SK-N-SH treated with all-trans-retinoic acid at 6 μM for 48 hours (cell line): ENCODE measurements at regions not wholly inside any gene's neighbourhood (a gene's known extent, or its start where the extent isn't known, plus 50 kb on each side); places are given as distances from the start of the nearest gene placed in this dataset.

Experiments used
- GLIS3 ChIP-seq: fragments of 250-450 bp; sonication (Bioruptor Pico); IDR thresholded peaks from 2 replicates; pipeline ENCODE4 v1.5.0; 2020; ENCODE audit warnings: mild to moderate bottlenecking, moderate library complexity
- ZNF565 ChIP-seq: fragments of 450-650 bp; formaldehyde crosslinking; conservative IDR thresholded peaks from 2 replicates; pipeline ENCODE4 v1.5.0; 2020; ENCODE audit warnings: low read depth, mild to moderate bottlenecking, moderate library complexity
- TF ChIP-seq, protein P1 (sequence below): fragments of 250-450 bp; sonication (Bioruptor Pico); IDR thresholded peaks from 2 replicates; pipeline ENCODE4 v1.5.1; 2021; ENCODE audit warnings: mild to moderate bottlenecking, moderate library complexity

- TF ChIP-seq GLIS3 (CRISPR knock-in tag): no peak
- TF ChIP-seq ZNF565 (CRISPR knock-in tag): no peak
- TF ChIP-seq, protein P1, sequence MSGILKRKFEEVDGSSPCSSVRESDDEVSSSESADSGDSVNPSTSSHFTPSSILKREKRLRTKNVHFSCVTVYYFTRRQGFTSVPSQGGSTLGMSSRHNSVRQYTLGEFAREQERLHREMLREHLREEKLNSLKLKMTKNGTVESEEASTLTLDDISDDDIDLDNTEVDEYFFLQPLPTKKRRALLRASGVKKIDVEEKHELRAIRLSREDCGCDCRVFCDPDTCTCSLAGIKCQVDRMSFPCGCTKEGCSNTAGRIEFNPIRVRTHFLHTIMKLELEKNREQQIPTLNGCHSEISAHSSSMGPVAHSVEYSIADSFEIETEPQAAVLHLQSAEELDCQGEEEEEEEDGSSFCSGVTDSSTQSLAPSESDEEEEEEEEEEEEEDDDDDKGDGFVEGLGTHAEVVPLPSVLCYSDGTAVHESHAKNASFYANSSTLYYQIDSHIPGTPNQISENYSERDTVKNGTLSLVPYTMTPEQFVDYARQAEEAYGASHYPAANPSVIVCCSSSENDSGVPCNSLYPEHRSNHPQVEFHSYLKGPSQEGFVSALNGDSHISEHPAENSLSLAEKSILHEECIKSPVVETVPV (CRISPR knock-in tag): no peak
Measured at GRCh38 chr21:28705616-28706015, 287.1 kb downstream of the LTN1 start.
